Ishikawa (cell line): ENCODE measurements at regions not wholly inside any gene's neighbourhood (a gene's known extent, or its start where the extent isn't known, plus 50 kb on each side); places are given as distances from the start of the nearest gene placed in this dataset.

ENCODE experiments used
- CEBPB ChIP-seq: IDR thresholded peaks from 2 replicates; pipeline ENCODE4 v1.6.1; 2012
- CREB1 ChIP-seq: IDR thresholded peaks from 2 replicates; pipeline ENCODE4 v1.6.1; 2012; ENCODE audit warnings: low read depth
- EGR1 ChIP-seq: IDR thresholded peaks from 2 replicates; pipeline ENCODE4 v1.6.1; 2012
- EP300 ChIP-seq: IDR thresholded peaks from 2 replicates; pipeline ENCODE4 v1.6.1; 2012; ENCODE audit warnings: borderline replicate concordance
- FOXM1 ChIP-seq: IDR thresholded peaks from 2 replicates; pipeline ENCODE4 v1.6.1; 2012; ENCODE audit warnings: low read depth, borderline replicate concordance
- MAX ChIP-seq: IDR thresholded peaks from 2 replicates; pipeline ENCODE4 v1.6.1; 2012
- NFIC ChIP-seq: IDR thresholded peaks from 2 replicates; pipeline ENCODE4 v1.6.1; 2012
- RAD21 ChIP-seq: IDR thresholded peaks from 2 replicates; pipeline ENCODE4 v1.6.1; 2012; ENCODE audit warnings: low read depth
- REST ChIP-seq: IDR thresholded peaks from 2 replicates; pipeline ENCODE4 v1.6.1; 2012; ENCODE audit warnings: low read depth, mild to moderate bottlenecking
- TAF1 ChIP-seq: IDR thresholded peaks from 2 replicates; pipeline ENCODE4 v1.6.1; 2012; ENCODE audit warnings: low read depth, mild to moderate bottlenecking
- TCF12 ChIP-seq: IDR thresholded peaks from 2 replicates; pipeline ENCODE4 v1.6.1; 2012; ENCODE audit warnings: low read depth
- TEAD4 ChIP-seq: IDR thresholded peaks from 2 replicates; pipeline ENCODE4 v1.6.1; 2012
- YY1 ChIP-seq: IDR thresholded peaks from 2 replicates; pipeline ENCODE4 v1.6.1; 2012; ENCODE audit warnings: low read depth
- ZBTB7A ChIP-seq: IDR thresholded peaks from 2 replicates; pipeline ENCODE4 v1.6.1; 2012; ENCODE audit warnings: low read depth
- TF ChIP-seq, protein P1 (sequence below): IDR thresholded peaks from 2 replicates; pipeline ENCODE4 v1.6.1; 2012

DNA sequence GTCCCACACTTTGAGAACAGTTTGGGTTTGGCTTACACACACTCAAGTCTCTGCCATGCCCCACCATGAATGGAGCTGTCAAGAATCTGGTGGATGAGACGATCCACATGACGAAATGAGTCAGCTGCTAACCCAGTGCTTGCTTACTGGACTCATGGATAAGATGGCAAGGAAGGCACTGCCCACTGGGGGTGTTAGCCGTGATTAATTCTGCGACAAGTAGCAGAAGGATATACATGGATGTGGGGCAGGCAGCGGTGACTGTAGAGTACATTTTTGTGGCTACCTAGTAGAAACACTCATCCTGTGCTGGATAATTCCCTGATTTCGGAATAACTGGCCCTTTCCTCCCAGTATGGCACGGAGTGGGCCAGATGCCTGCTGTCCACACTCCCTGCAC, 77.5 kb downstream of the SPATA31C2 start:
- TF ChIP-seq CEBPB (no peak), CREB1 (no peak), NFIC (no peak), TAF1 (no peak), EGR1 (no peak), TEAD4 (no peak), FOXM1 (no peak), RAD21 (no peak)

- TF ChIP-seq TCF12 (no peak), TEAD4 (no peak), EGR1 (no peak)
Measured at GRCh38 chr9:88059469-88059868, 78.8 kb downstream of the SPATA31C2 start.

DNA sequence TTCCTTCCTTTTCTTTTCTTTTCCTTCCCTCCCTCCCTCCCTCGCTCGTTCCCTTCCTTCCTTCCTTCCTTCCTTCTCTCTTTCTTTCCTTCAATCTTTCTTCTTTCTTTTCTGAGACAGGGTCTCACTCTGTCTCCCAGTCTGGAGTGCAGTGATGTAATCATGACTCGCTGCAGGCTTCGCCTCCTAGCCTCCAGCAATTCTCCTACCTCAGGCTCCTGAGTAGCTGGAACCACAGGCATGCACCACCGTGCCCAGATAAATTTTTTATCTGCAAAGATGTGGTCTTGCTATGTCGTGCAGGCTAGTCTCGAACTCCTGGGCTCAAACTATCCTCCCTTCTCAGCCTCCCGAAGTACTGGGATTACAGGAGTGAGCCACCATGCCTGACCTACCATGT, 81.4 kb downstream of the SPATA31C2 start:
- TF ChIP-seq, protein P1, sequence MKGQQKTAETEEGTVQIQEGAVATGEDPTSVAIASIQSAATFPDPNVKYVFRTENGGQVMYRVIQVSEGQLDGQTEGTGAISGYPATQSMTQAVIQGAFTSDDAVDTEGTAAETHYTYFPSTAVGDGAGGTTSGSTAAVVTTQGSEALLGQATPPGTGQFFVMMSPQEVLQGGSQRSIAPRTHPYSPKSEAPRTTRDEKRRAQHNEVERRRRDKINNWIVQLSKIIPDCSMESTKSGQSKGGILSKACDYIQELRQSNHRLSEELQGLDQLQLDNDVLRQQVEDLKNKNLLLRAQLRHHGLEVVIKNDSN, result no peak
- TF ChIP-seq ZBTB7A, result no peak
- TF ChIP-seq CREB1, result no peak
- no peak for TF ChIP-seq REST
- TF ChIP-seq MAX, result no peak
- TF ChIP-seq EGR1, result no peak
- TF ChIP-seq FOXM1, result no peak
- no peak for TF ChIP-seq EP300
- no peak for TF ChIP-seq YY1
- TF ChIP-seq TAF1, result no peak
- TF ChIP-seq TCF12, result no peak
- TF ChIP-seq RAD21, result no peak
- no peak for TF ChIP-seq NFIC
- no peak for TF ChIP-seq TEAD4
- TF ChIP-seq CEBPB, result no peak

GRCh38 chr9:88053856-88054501, 79.6 kb upstream of the CDK20 start:
- TF ChIP-seq NFIC, result no peak

DNA sequence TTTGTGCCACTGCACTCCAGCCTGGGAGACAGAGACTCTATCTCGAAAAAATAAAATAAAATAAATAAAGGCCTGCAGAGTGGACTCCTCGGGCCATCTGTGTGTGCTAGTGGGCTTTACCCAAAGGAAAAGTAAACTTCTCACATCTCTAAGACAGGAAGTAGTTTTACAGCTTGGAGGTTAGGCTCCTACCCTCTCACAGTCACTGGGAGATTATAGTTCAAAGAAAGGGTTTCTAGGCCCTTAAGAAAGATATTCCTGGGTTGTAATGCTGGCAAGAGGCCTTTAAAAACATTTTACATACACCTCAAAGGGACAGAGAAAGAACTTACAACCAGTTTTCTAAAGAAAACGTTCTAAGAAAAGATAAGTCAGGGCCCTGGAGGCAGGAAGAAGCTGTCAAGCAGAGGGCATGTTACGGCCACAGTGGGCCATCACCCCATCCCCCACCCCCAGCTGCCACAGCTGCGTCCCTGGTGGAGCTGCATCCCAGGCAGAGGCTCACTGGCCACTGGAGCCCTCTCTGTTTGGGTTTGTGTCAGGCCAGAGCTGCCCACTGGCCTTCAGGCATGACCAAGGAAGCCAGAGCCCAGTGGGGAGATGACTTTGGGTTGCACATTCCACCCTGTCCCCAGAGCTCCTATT, 78.1 kb upstream of the CDK20 start:
- TF ChIP-seq TEAD4, result no peak
- TF ChIP-seq, protein P1, result no peak
- no peak for TF ChIP-seq MAX
- TF ChIP-seq TCF12, result no peak
- TF ChIP-seq CREB1, result no peak
- no peak for TF ChIP-seq RAD21
- TF ChIP-seq ZBTB7A, result no peak
- no peak for TF ChIP-seq TAF1
- TF ChIP-seq EGR1, result no peak
- TF ChIP-seq YY1, result no peak
- TF ChIP-seq REST, result no peak
- TF ChIP-seq CEBPB, result no peak
- no peak for TF ChIP-seq FOXM1
- no peak for TF ChIP-seq EP300
- no peak for TF ChIP-seq NFIC

- TF ChIP-seq CREB1 (no peak), TEAD4 (no peak), EP300 (no peak), NFIC (no peak), MAX (no peak), REST (no peak), YY1 (no peak), CEBPB (no peak), TCF12 (no peak), RAD21 (no peak)
- TF ChIP-seq, protein P1, result no peak
Measured at GRCh38 chr9:88051138-88051537, 76.8 kb upstream of the CDK20 start.
